GM18505 (cell line): ENCODE measurements at regions not wholly inside any gene's neighbourhood (a gene's known extent, or its start where the extent isn't known, plus 50 kb on each side); places are given as distances from the start of the nearest gene placed in this dataset.
"Not testable (repeated sequence)": the region's sequence is repeated elsewhere in the genome, so short reads cannot be mapped to it uniquely, and the experiment has no call there.

Experiments used
- ATAC-seq: cut with Tn5 transposase; IDR thresholded peaks from one replicate; pipeline ENCODE4 v1.9.1; 2021; ENCODE audit not compliant: unreplicated experiment
- POLR2A ChIP-seq: IDR thresholded peaks from 4 replicates; pipeline ENCODE4 v1.6.1; 2011; ENCODE audit warnings: borderline replicate concordance; ENCODE audit not compliant: insufficient read depth, insufficient read length; ENCODE audit errors: extremely low read depth

GRCh38 chr1:79741720-79742421 is 735.3 kb upstream of the ADGRL4 start:
- ATAC-seq, result peak; percentile 87

GRCh38 chr1:79738101-79738500 is 731.6 kb upstream of the ADGRL4 start:
- no peak for ATAC-seq
- TF ChIP-seq POLR2A, result no peak

More at GRCh38 chr1:79741720-79742421, 735.3 kb upstream of the ADGRL4 start:
- no peak for TF ChIP-seq POLR2A

- no peak for TF ChIP-seq POLR2A
- no peak for ATAC-seq
These were observed 730.7 kb upstream of the ADGRL4 start for GRCh38 chr1:79737193-79737592.

- TF ChIP-seq POLR2A, result no peak
- no peak for ATAC-seq
These were observed 726.4 kb upstream of the ADGRL4 start for GRCh38 chr1:79732950-79733349.

- no peak for TF ChIP-seq POLR2A
- no peak for ATAC-seq
These were observed 720.4 kb upstream of the ADGRL4 start for GRCh38 chr1:79726911-79727310.

- TF ChIP-seq POLR2A, result no peak
- no peak for ATAC-seq
These were observed 719.8 kb upstream of the ADGRL4 start for GRCh38 chr1:79726321-79726720.

- no peak for ATAC-seq
- TF ChIP-seq POLR2A, result no peak
These were observed 709.9 kb upstream of the ADGRL4 start for GRCh38 chr1:79716447-79716846.

GRCh38 chr1:79714664-79715063 is 708.1 kb upstream of the ADGRL4 start:
- ATAC-seq, result no peak
- TF ChIP-seq POLR2A, result no peak

GRCh38 chr1:79711001-79711431 is 704.5 kb upstream of the ADGRL4 start:
- peak; percentile 95 for ATAC-seq
- no peak for TF ChIP-seq POLR2A

- no peak for TF ChIP-seq POLR2A
- no peak for ATAC-seq
These were observed 702.2 kb upstream of the ADGRL4 start for GRCh38 chr1:79708646-79709265.

- no peak for ATAC-seq
- no peak for TF ChIP-seq POLR2A
These were observed 698.7 kb upstream of the ADGRL4 start for GRCh38 chr1:79705218-79705617.

GRCh38 chr1:79704067-79704466 is 697.5 kb upstream of the ADGRL4 start:
- TF ChIP-seq POLR2A, result no peak
- ATAC-seq, result no peak

GRCh38 chr1:79702336-79702999 is 695.9 kb upstream of the ADGRL4 start:
- not testable (repeated sequence) for ATAC-seq

- TF ChIP-seq POLR2A, result no peak
- peak; percentile 93 for ATAC-seq
These were observed 688.6 kb upstream of the ADGRL4 start for GRCh38 chr1:79695138-79695537.
